Mesenchymal stem cell (in vitro differentiated cells and primary cell): ENCODE measurements at regions not wholly inside any gene's neighbourhood (a gene's known extent, or its start where the extent isn't known, plus 50 kb on each side); places are given as distances from the start of the nearest gene placed in this dataset.

ENCODE experiments used
- DNase-seq: peaks from one replicate; pipeline ENCODE4 v3.0.0-alpha.2; 2013
- H2AFZ ChIP-seq: one replicate; pipeline ENCODE4 v1.6.1; 2013; ENCODE audit warnings: low read depth, mild to moderate bottlenecking, control low read depth, inconsistent platforms, low read length, moderate library complexity
- H2AK5ac ChIP-seq: 2 replicates; pipeline ENCODE4 v1.6.1; 2013; ENCODE audit warnings: low read length, moderate library complexity, mild to moderate bottlenecking, inconsistent platforms; ENCODE audit not compliant: severe bottlenecking
- H2BK120ac ChIP-seq: one replicate; pipeline ENCODE4 v1.6.1; 2013; ENCODE audit warnings: low read depth, mild to moderate bottlenecking, inconsistent platforms, low read length, moderate library complexity
- H2BK12ac ChIP-seq, 2 experiments: one replicate each; pipeline ENCODE4 v1.6.1; 2013; ENCODE audit warnings: inconsistent platforms in 2 of 2, low read length in 2 of 2, mild to moderate bottlenecking in 2 of 2, moderate library complexity in 2 of 2, control low read depth in 1 of 2
- H2BK15ac ChIP-seq: one replicate; pipeline ENCODE4 v1.6.1; 2013; ENCODE audit warnings: mild to moderate bottlenecking, low read depth, inconsistent platforms; ENCODE audit not compliant: poor library complexity, severe bottlenecking
- H2BK5ac ChIP-seq: 2 replicates; pipeline ENCODE4 v1.6.1; 2013; ENCODE audit warnings: low read depth, mild to moderate bottlenecking, low read length, control low read depth, inconsistent platforms; ENCODE audit not compliant: poor library complexity, severe bottlenecking
- H3K14ac ChIP-seq, 2 experiments: one replicate each; pipeline ENCODE4 v1.6.1; 2013; ENCODE audit warnings: inconsistent platforms in 2 of 2, low read length in 2 of 2, control low read depth in 1 of 2, mild to moderate bottlenecking in 1 of 2, moderate library complexity in 1 of 2
- H3K18ac ChIP-seq, 2 experiments: one replicate each; pipeline ENCODE4 v1.6.1; 2013; ENCODE audit warnings: inconsistent platforms in 2 of 2, low read length in 2 of 2, control low read depth in 1 of 2, low read depth in 1 of 2, mild to moderate bottlenecking in 1 of 2
- H3K23ac ChIP-seq, 2 experiments: one replicate each; pipeline ENCODE4 v1.6.1; 2013; ENCODE audit warnings: inconsistent platforms in 2 of 2, low read length in 2 of 2, mild to moderate bottlenecking in 2 of 2, moderate library complexity in 2 of 2, control low read depth in 1 of 2
- H3K27ac ChIP-seq: 2 replicates; pipeline ENCODE4 v1.5.1; 2013; ENCODE audit warnings: mild to moderate bottlenecking, moderate library complexity, low read length, control low read depth, inconsistent platforms; ENCODE audit not compliant: poor library complexity, severe bottlenecking
- H3K27me3 ChIP-seq, 2 experiments: 2 replicates each; pipeline versions ENCODE4 v1.6.1 to v1.7.0; 2013; ENCODE audit warnings: low read length in 2 of 2, mild to moderate bottlenecking in 2 of 2, moderate library complexity in 2 of 2, control low read depth in 1 of 2, inconsistent platforms in 1 of 2; ENCODE audit not compliant: control insufficient read depth in 1 of 2, insufficient read depth in 1 of 2
- H3K36me3 ChIP-seq, 2 experiments: 2 replicates each; pipeline versions ENCODE4 v1.6.1 to v1.7.0; 2013; ENCODE audit warnings: low read length in 2 of 2, control low read depth in 1 of 2, inconsistent platforms in 1 of 2, low read depth in 1 of 2, mild to moderate bottlenecking in 1 of 2; ENCODE audit not compliant: insufficient read depth in 2 of 2, control insufficient read depth in 1 of 2
- H3K4ac ChIP-seq, 2 experiments: one replicate each; pipeline ENCODE4 v1.6.1; 2013; ENCODE audit warnings: inconsistent platforms in 2 of 2, low read length in 2 of 2, mild to moderate bottlenecking in 2 of 2, moderate library complexity in 2 of 2, control low read depth in 1 of 2, low read depth in 1 of 2
- H3K4me1 ChIP-seq: 2 replicates; pipeline ENCODE4 v1.6.1; 2013; ENCODE audit warnings: low read depth, low read length, control low read depth; ENCODE audit not compliant: control insufficient read depth, insufficient read depth
- H3K4me2 ChIP-seq: 2 replicates; pipeline ENCODE4 v1.6.1; 2013; ENCODE audit warnings: low read length, mild to moderate bottlenecking, inconsistent platforms; ENCODE audit not compliant: poor library complexity, severe bottlenecking
- H3K4me3 ChIP-seq, 2 experiments: 2 replicates each; pipeline versions ENCODE4 v1.5.1 to v1.7.0; 2013; ENCODE audit warnings: low read length in 2 of 2, mild to moderate bottlenecking in 2 of 2, control low read depth in 1 of 2, low read depth in 1 of 2; ENCODE audit not compliant: insufficient read depth in 1 of 2
- H3K79me1 ChIP-seq: replicated peaks from 2 replicates; pipeline ENCODE4 v1.6.1; 2013; ENCODE audit warnings: mild to moderate bottlenecking, control low read depth, low read length, inconsistent platforms; ENCODE audit not compliant: poor library complexity, severe bottlenecking
- H3K9ac ChIP-seq: 2 replicates; pipeline ENCODE4 v1.7.0; 2013; ENCODE audit warnings: mild to moderate bottlenecking, low read length, moderate library complexity
- H3K9me3 ChIP-seq: 2 replicates; pipeline ENCODE4 v1.7.0; 2013; ENCODE audit warnings: mild to moderate bottlenecking, low read length; ENCODE audit not compliant: control insufficient read depth
- H4K8ac ChIP-seq: one replicate; pipeline ENCODE4 v1.6.1; 2013; ENCODE audit warnings: inconsistent platforms, mild to moderate bottlenecking, low read length, moderate library complexity
- H4K91ac ChIP-seq: one replicate; pipeline ENCODE4 v1.6.1; 2013; ENCODE audit warnings: mild to moderate bottlenecking, low read length, inconsistent platforms
- WGBS: methylation state at CpG from one replicate; pipeline ENCODE4 v1.1.7; 2013; ENCODE audit warnings: mixed read lengths; 5-methylcytosine and 5-hydroxymethylcytosine counted together

DNA sequence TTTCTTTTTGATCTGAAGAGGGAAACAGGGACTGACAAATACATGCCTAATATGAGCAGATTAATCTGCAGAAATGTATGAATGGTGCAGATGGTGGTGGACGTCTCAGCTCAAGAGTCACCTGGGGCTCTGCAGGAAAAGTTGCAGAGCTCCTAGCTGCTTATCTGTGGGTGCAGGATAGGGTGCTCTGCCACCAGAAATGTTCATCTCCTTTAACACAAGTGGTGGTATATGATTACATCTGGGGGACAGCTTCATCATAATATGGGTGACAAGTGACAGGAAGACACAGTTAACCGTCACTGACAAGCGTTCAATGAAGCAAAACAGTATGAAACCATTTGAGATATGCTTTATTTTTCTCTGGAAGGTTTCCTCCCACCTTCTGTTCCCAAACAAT lies 121.2 kb upstream of the LINC00305 start:
- no peak overlapping the region for H2BK5ac ChIP-seq
- no peaks in the 10 kb centered on the region for H3K27me3 ChIP-seq
- no peaks in the 10 kb centered on the region for H3K4me1 ChIP-seq
- peaks cover 3% of the 10 kb centered on the region for H3K9me3 ChIP-seq
- H2AK5ac ChIP-seq, result no peak overlapping the region
- no peak overlapping the region for H2BK15ac ChIP-seq
- no peak overlapping the region for H3K9ac ChIP-seq
- H3K23ac ChIP-seq, result no peak overlapping the region
- H2BK12ac ChIP-seq, result no peak overlapping the region
- no peak overlapping the region for H3K4ac ChIP-seq
- H3K27ac ChIP-seq, result no peak overlapping the region
- H3K18ac ChIP-seq, result no peak overlapping the region
- H3K4me3 ChIP-seq, result no peak overlapping the region
- H2BK120ac ChIP-seq, result no peak overlapping the region
- WGBS, result 94% methylated on average over 1 of the region's 3 CpGs
- no peak overlapping the region for H4K8ac ChIP-seq
- no peaks in the 10 kb centered on the region for H3K36me3 ChIP-seq
- no peak for DNase-seq
- no peak overlapping the region for H2AFZ ChIP-seq
- H3K14ac ChIP-seq, result no peak overlapping the region
- H4K91ac ChIP-seq, result no peak overlapping the region
- H3K4me2 ChIP-seq, result no peak overlapping the region
- H3K79me1 ChIP-seq, result no peaks in the 10 kb centered on the region

DNA sequence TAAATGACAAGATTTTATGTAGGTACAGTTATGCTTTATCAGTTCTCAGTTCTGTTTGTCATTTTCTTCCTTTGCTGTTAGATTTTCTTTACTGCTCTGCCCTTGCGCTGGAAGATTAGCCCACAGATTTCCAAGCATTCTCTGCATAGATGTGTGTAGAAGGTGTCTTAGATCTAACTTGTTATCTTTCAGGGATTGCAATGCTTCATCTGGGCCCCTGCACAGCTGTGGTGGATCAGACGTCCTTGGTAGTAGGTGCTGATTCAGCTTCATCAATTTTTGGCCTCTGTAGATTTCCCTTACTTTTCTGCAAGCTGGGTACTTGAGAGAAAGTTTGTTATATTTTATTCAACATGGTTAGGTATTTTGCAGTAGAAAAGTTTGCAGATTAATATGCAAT lies 115.3 kb upstream of the LINC00305 start:
- no peaks in the 10 kb centered on the region for H3K36me3 ChIP-seq
- 55% methylated on average over 2 of the region's 2 CpGs for WGBS
- H3K4ac ChIP-seq, result no peak overlapping the region
- H3K4me2 ChIP-seq, result no peak overlapping the region
- H3K23ac ChIP-seq, result no peak overlapping the region
- H3K14ac ChIP-seq, result no peak overlapping the region
- no peak overlapping the region for H3K9ac ChIP-seq
- no peak overlapping the region for H3K27ac ChIP-seq
- no peak overlapping the region for H4K8ac ChIP-seq
- no peaks in the 10 kb centered on the region for H3K79me1 ChIP-seq
- H4K91ac ChIP-seq, result no peak overlapping the region
- no peak overlapping the region for H2BK120ac ChIP-seq
- H2AK5ac ChIP-seq, result no peak overlapping the region
- no peak overlapping the region for H3K18ac ChIP-seq
- no peak for DNase-seq
- H2AFZ ChIP-seq, result no peak overlapping the region
- H2BK5ac ChIP-seq, result no peak overlapping the region
- H3K9me3 ChIP-seq, result peaks cover 6% of the 10 kb centered on the region
- H2BK15ac ChIP-seq, result no peak overlapping the region
- no peaks in the 10 kb centered on the region for H3K4me1 ChIP-seq
- no peak overlapping the region for H3K4me3 ChIP-seq
- H2BK12ac ChIP-seq, result no peak overlapping the region
- no peaks in the 10 kb centered on the region for H3K27me3 ChIP-seq

DNA sequence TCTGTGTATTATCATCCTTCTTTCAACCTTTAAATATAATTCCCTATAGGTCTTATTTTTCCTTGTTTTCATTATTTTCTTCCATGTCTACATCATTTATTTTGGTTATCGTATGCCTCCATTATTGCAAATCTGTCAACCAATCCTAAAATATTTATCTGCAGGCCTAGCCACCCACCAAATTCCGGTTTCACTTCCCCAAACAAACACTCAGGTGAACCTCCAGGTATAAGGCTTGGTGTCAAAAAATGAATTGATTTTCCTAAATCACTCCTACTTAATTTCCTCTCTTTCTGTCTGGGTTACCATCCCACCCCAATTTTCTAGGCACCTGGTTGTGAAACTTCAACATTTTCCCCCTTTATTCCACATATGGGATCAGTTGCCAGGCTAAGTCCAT lies 111.9 kb upstream of the LINC00305 start:
- DNase-seq, result no peak
- no peak overlapping the region for H2BK15ac ChIP-seq
- no peak overlapping the region for H3K18ac ChIP-seq
- no peak overlapping the region for H3K9ac ChIP-seq
- H2AFZ ChIP-seq, result no peak overlapping the region
- no peak overlapping the region for H3K23ac ChIP-seq
- no peak overlapping the region for H2BK120ac ChIP-seq
- H3K79me1 ChIP-seq, result no peaks in the 10 kb centered on the region
- no peaks in the 10 kb centered on the region for H3K27me3 ChIP-seq
- no peak overlapping the region for H4K8ac ChIP-seq
- H3K36me3 ChIP-seq, result no peaks in the 10 kb centered on the region
- H3K4ac ChIP-seq, result no peak overlapping the region
- H3K27ac ChIP-seq, result no peak overlapping the region
- H3K4me3 ChIP-seq, result no peak overlapping the region
- 77% methylated on average over 2 of the region's 2 CpGs for WGBS
- no peak overlapping the region for H3K4me2 ChIP-seq
- no peak overlapping the region for H4K91ac ChIP-seq
- H2BK12ac ChIP-seq, result no peak overlapping the region
- peaks cover 6% of the 10 kb centered on the region for H3K9me3 ChIP-seq
- H3K14ac ChIP-seq, result no peak overlapping the region
- no peak overlapping the region for H2AK5ac ChIP-seq
- H2BK5ac ChIP-seq, result no peak overlapping the region
- no peaks in the 10 kb centered on the region for H3K4me1 ChIP-seq

DNA sequence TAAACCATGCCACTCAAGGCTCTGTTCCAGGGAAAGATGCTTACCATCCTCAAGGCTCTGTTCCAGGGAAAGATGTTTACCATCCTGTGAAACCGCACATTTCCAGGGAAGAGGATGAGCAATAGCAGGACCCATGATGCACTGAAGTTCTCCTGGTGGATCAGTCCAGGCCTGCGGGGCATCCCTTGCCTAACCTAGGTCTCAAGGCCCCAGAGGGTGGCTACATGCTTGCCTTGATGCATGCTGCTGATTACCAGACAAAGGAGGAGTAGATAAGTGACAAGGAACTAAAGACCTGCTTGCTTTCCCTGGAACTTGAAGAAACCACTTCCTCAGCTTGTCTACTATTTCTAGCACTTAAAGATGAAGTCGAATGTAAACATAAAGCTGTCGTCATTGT lies 111.0 kb upstream of the LINC00305 start:
- H2BK15ac ChIP-seq, result no peak overlapping the region
- H3K9me3 ChIP-seq, result no peaks in the 10 kb centered on the region
- no peak overlapping the region for H4K8ac ChIP-seq
- H3K27me3 ChIP-seq, result no peaks in the 10 kb centered on the region
- no peak for DNase-seq
- no peak overlapping the region for H2BK5ac ChIP-seq
- no peak overlapping the region for H2AFZ ChIP-seq
- H3K9ac ChIP-seq, result no peak overlapping the region
- H3K36me3 ChIP-seq, result no peaks in the 10 kb centered on the region
- H3K4me3 ChIP-seq, result no peak overlapping the region
- H2AK5ac ChIP-seq, result no peak overlapping the region
- no peak overlapping the region for H3K14ac ChIP-seq
- no peak overlapping the region for H3K4me2 ChIP-seq
- H3K18ac ChIP-seq, result no peak overlapping the region
- no peak overlapping the region for H3K4ac ChIP-seq
- no peak overlapping the region for H3K27ac ChIP-seq
- H3K4me1 ChIP-seq, result no peaks in the 10 kb centered on the region
- no peak overlapping the region for H3K23ac ChIP-seq
- no peak overlapping the region for H2BK120ac ChIP-seq
- no peak overlapping the region for H2BK12ac ChIP-seq
- H3K79me1 ChIP-seq, result no peaks in the 10 kb centered on the region
- no peak overlapping the region for H4K91ac ChIP-seq
- 80% methylated on average over 4 of the region's 4 CpGs for WGBS
